ENCODE measurements at regions not wholly inside any gene's neighbourhood (a gene's known extent, or its start where the extent isn't known, plus 50 kb on each side); places are given as distances from the start of the nearest gene placed in this dataset.

GRCh38 chr18:51731070-51731469, 533.6 kb upstream of the MEX3C start:
- Mint-ChIP-seq H3K36me3 (ENCODE audit: low read depth, unreplicated experiment) (no peaks in the 10 kb centered on the region), H3K27ac (ENCODE audit: unreplicated experiment) (no peak overlapping the region), H3K4me1 (ENCODE audit: unreplicated experiment) (peaks cover 5% of the 10 kb centered on the region), H3K27me3 (ENCODE audit: unreplicated experiment) (no peaks in the 10 kb centered on the region), H3K4me3 (ENCODE audit: unreplicated experiment) (no peak overlapping the region), H3K9me3 (ENCODE audit: unreplicated experiment) (no peaks in the 10 kb centered on the region)
- TF ChIP-seq, protein P1, sequence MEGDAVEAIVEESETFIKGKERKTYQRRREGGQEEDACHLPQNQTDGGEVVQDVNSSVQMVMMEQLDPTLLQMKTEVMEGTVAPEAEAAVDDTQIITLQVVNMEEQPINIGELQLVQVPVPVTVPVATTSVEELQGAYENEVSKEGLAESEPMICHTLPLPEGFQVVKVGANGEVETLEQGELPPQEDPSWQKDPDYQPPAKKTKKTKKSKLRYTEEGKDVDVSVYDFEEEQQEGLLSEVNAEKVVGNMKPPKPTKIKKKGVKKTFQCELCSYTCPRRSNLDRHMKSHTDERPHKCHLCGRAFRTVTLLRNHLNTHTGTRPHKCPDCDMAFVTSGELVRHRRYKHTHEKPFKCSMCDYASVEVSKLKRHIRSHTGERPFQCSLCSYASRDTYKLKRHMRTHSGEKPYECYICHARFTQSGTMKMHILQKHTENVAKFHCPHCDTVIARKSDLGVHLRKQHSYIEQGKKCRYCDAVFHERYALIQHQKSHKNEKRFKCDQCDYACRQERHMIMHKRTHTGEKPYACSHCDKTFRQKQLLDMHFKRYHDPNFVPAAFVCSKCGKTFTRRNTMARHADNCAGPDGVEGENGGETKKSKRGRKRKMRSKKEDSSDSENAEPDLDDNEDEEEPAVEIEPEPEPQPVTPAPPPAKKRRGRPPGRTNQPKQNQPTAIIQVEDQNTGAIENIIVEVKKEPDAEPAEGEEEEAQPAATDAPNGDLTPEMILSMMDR (IDR thresholded peaks at IDR 0.05; ENCODE audit: unreplicated experiment): no peak
- no peak for DNase-seq (ENCODE audit: low spot score)

DNA sequence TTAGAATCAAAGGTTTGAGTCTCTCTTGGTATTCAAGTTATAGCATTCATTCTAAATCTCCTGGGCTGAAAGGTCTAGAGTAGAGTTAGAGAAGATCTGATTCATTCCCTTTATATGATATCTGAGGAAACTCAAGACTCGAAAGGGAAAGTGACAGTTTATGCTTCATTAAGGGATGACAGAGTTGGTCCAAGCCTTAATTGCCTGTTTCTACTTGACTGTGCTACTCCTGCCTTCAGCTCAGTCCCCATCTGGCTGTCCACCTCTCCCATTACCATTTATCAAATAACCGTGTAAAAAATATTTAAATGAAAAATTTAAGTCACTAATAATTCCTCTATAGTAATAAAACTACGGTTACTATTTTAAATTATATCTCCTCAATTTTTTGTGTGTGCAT, 537.1 kb upstream of the MEX3C start:
- H3K36me3 Mint-ChIP-seq (ENCODE audit: low read depth, unreplicated experiment): no peaks in the 10 kb centered on the region
- no peaks in the 10 kb centered on the region for H3K27me3 Mint-ChIP-seq (ENCODE audit: unreplicated experiment)
- H3K9me3 Mint-ChIP-seq (ENCODE audit: unreplicated experiment): no peaks in the 10 kb centered on the region
- H3K4me3 Mint-ChIP-seq (ENCODE audit: unreplicated experiment): no peak overlapping the region
- no peak for DNase-seq (ENCODE audit: low spot score)
- H3K27ac Mint-ChIP-seq (ENCODE audit: unreplicated experiment): no peak overlapping the region
- TF ChIP-seq, protein P1 (IDR thresholded peaks at IDR 0.05; ENCODE audit: unreplicated experiment): no peak
- no peaks in the 10 kb centered on the region for H3K4me1 Mint-ChIP-seq (ENCODE audit: unreplicated experiment)

DNA sequence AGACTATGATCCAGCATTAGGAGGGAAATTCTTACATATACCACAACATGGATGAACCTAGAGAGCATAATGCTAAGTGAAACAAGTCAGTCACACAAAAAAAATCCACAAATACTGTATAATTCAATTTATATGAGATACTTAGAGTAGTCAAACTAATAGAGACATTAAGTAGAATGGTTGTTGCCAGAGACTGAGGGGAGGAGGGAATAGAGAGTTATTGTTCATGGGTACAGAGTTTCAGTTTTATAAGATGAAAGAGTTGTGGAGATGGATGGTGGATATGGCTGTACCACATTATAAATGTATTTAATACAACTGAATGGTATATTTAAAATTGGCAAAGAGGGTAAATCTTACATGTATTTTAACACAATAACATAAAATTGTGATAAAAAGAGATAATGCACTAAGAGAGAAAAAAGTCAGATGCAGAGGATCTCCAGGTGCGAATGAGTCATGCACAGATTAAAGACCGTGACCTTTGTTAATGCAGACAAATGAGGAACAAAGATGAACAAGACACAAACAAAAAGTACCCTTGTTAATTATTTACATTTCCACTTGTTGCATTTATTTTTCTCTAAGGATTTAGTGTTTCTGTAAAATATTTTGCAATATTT, 541.7 kb upstream of the MEX3C start:
- Mint-ChIP-seq H3K4me1 (ENCODE audit: unreplicated experiment) (no peaks in the 10 kb centered on the region), H3K4me3 (ENCODE audit: unreplicated experiment) (no peak overlapping the region), H3K27me3 (ENCODE audit: unreplicated experiment) (no peaks in the 10 kb centered on the region), H3K36me3 (ENCODE audit: low read depth, unreplicated experiment) (no peaks in the 10 kb centered on the region), H3K9me3 (ENCODE audit: unreplicated experiment) (no peaks in the 10 kb centered on the region), H3K27ac (ENCODE audit: unreplicated experiment) (no peak overlapping the region)
- DNase-seq (ENCODE audit: low spot score): no peak
- TF ChIP-seq, protein P1 (IDR thresholded peaks at IDR 0.05; ENCODE audit: unreplicated experiment): no peak

- no peaks in the 10 kb centered on the region for H3K4me1 Mint-ChIP-seq (ENCODE audit: unreplicated experiment)
- no peak for DNase-seq (ENCODE audit: low spot score)
- H3K4me3 Mint-ChIP-seq (ENCODE audit: unreplicated experiment): no peak overlapping the region
- no peaks in the 10 kb centered on the region for H3K9me3 Mint-ChIP-seq (ENCODE audit: unreplicated experiment)
- no peaks in the 10 kb centered on the region for H3K36me3 Mint-ChIP-seq (ENCODE audit: low read depth, unreplicated experiment)
- TF ChIP-seq, protein P1 (IDR thresholded peaks at IDR 0.05; ENCODE audit: unreplicated experiment): no peak
- no peaks in the 10 kb centered on the region for H3K27me3 Mint-ChIP-seq (ENCODE audit: unreplicated experiment)
- H3K27ac Mint-ChIP-seq (ENCODE audit: unreplicated experiment): no peak overlapping the region
Measured at GRCh38 chr18:51751901-51752300, 554.4 kb upstream of the MEX3C start.

DNA sequence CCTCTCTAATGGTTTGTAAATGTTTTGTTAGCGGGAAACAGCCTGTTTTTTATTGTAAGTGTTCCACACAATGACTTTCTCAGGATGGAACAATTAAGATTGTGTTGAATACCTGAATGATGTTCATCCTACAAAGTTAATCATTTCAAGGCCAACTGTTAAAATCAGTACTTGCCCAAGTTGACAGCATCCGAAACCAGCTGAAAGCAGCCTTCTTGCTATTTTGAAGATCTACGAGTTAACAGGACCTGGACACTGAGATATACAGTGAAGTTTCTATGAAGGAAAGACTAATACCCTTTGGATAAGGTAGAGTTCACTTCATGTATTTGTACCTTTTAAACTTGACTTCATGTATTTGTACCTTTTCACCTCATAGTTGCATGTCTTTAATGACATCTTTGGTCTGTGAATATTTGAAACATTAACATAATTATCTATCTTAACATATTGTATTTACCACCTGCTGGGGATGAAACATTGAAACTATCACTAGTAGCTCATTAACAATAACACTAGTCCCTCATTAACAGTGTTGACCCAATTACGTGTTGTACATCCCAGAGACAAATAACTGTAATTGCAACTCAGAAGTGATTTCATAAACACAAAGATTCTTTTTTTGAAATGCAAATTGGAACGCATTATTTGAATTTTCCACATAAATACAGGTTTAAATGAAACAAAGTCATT, 556.0 kb upstream of the MEX3C start:
- Mint-ChIP-seq H3K27me3 (ENCODE audit: unreplicated experiment) (no peaks in the 10 kb centered on the region), H3K36me3 (ENCODE audit: low read depth, unreplicated experiment) (no peaks in the 10 kb centered on the region), H3K4me1 (ENCODE audit: unreplicated experiment) (no peaks in the 10 kb centered on the region), H3K4me3 (ENCODE audit: unreplicated experiment) (no peak overlapping the region), H3K9me3 (ENCODE audit: unreplicated experiment) (no peaks in the 10 kb centered on the region), H3K27ac (ENCODE audit: unreplicated experiment) (no peak overlapping the region)
- TF ChIP-seq, protein P1 (IDR thresholded peaks at IDR 0.05; ENCODE audit: unreplicated experiment): no peak
- DNase-seq (ENCODE audit: low spot score): no peak

All from endothelial cell (in vitro differentiated cells).